ENCODE measurements at regions not wholly inside any gene's neighbourhood (a gene's known extent, or its start where the extent isn't known, plus 50 kb on each side); places are given as distances from the start of the nearest gene placed in this dataset.
"Not testable (repeated sequence)": the region's sequence is repeated elsewhere in the genome, so short reads cannot be mapped to it uniquely, and the experiment has no call there.

DNA sequence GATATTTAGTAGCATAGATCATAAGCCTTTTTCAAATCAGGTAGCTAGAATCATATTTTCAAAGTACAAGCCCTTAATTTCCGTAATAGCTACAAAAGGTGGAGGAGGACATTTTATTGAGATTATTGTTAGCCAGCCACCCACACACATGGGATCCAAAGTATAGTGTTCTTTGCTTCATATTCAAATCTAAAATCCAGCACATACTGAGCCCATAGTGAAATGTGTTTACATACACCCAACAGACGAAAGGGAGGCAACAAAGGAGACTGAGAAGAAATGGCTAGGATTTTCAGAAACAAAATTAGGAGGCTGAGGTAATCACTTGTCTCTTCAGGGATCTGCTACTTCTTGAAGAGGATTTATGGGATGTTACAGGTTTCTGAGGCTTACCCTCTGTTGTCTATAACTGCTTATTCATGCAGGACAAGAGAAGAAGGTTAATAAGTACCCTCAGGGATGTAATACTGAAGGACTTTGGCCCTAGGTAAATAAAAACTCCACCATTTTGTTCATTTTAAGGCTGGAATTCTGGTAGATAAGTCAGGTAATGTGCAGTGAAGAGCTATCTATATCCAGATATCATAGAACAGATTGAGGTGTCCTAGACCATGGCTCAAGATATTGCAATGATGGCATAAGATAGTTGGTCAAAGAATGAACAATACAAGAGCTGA, 182.1 kb downstream of the SPDYE17 start:
- DNase-seq (ENCODE audit: low read depth) = not testable (repeated sequence)

DNA sequence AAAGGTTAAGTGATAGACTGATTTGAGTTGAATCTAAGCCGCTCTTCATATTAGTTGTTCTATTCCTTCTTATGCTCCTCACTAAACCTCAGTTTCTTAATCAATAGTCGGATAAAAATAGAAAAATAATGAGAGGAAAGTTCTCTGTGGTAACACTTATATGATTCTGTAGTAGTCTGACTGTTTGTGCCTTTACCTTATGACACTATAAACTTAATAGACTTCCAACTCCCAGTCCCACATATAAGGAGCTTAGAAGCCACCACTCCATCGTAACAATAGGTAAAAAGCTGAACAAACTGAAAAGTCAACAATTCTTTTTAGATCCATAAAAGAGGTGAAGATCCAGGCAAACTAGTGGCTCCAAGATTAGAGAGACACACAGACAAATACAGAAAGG, 192.3 kb downstream of the SPDYE17 start:
- not testable (repeated sequence) for DNase-seq (ENCODE audit: low read depth)

DNA sequence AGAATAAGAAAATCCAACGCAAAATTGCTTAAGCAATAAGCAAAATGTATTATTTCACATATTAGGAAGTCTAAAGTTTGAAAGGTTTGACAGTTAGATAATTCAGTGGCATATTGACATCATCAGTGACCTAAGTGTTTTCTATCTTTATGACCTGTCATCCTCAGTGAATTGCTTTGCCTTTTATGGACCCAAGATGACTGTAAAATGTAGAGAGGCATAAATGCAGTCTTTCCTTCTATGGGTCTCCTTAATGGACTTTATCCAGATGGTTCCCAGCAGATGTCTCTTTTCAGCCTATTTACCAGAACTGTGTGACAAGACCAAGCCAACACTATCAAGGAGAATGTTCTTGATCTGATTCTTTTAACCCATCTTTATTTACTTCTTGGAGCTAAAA, 192.9 kb downstream of the SPDYE17 start:
- DNase-seq (ENCODE audit: low read depth) = not testable (repeated sequence)

DNA sequence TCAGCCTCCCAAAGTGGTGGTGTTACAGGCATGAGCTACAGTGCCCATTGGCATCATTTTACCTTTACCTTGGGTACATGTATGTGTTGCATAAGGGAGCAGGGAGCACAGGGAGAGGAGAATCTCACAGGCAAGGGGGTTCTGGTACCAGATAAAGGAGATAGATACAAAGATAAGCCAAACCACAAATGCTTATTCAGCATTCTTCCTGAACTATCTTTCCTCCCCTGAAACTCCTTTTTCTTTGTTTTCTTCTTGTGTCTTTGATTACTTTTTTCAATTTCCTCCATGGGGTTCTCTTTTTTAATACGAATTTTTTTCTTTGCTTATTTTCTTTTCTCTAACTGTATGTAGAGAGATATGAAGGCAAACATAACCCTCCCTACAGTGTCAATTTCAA, 193.8 kb downstream of the SPDYE17 start:
- DNase-seq (ENCODE audit: low read depth) = not testable (repeated sequence)

DNA sequence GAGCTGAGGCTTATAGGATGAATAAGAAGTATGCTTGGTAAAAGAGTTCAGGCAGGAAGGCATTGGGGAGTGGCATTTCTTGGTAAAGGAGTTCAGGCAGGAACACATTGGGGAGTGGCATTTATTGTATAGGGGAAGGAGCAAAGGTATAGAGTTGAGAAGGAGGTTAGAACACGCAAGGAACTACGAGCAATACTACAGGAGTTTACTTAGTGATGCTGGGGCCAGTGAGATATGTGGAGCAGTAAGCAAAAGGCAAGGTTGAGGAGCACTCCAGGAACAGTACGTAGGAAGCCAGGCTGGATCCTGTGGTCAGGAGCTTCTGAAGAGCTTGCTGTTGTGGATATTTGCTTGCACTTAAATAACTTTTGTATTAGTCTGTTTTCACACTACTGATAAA, 202.2 kb upstream of the POMZP3 start:
- DNase-seq (ENCODE audit: low read depth) = not testable (repeated sequence)

- DNase-seq (ENCODE audit: low read depth) = not testable (repeated sequence)
These were observed 199.1 kb upstream of the POMZP3 start for GRCh38 chr7:76826181-76826580.

DNA sequence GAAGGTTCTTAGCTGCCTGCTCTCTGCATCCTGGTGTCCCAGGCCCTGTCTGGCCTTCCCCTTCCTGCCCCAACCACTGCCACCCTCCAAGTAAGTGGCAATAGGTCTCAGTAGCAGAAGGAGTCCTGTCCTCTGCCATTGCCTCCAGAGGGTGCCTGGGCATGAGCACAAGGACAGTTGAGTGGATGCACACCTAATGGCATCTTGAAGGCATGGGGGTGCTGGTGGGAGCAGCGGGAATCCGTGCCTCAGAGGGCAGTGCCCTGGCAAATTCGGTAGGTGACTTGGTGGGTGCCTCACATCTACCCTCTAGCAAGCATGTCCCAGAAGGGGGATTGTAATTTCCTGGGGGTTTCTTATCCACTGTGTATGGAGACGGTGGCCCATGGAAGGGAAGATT, 182.8 kb upstream of the POMZP3 start:
- not testable (repeated sequence) for DNase-seq (ENCODE audit: low read depth)

GRCh38 chr7:76807588-76808100, 180.6 kb upstream of the POMZP3 start:
- not testable (repeated sequence) for DNase-seq (ENCODE audit: low read depth)

- peak; percentile 1 for DNase-seq (ENCODE audit: low read depth)
These were observed 179.4 kb upstream of the POMZP3 start for GRCh38 chr7:76806460-76806859.

DNA sequence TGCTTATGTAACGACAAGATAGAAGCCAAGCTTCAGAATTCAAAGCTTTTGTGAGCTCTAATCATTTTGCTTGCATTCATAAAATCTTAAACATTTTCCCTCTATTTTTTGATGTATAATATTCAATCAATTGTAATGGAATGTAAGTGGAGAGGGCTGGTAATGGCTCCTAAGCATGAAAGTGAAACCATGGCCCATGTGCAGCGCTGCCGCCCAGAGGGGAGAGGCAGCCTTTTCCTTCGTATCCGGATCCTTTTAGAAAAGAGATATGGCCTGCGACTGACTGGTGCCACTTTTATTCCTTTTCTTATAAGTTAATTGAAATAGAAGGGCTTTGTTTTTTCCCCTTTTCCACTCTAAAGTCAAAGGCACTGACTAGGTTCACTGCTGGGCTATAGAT, 178.9 kb upstream of the POMZP3 start:
- peak; percentile 24 for DNase-seq (ENCODE audit: low read depth)

DNA sequence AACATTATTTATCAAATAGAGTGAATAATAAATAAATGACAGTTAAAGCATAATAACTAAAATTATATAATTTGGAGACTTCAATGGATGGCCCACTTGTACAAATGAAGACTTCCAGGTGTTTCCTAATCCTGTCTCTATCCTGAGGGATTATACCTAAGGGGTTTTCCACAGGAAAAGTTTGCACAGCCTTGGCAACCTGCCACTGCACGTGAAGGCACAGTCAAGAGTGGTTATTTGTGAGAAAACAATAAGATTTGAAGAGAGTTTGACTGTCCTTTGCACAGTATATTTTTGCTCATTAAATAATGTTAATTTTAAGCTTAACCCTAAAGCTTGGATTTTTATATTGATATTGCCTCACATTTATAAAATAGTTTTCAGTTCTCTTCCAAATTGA, 178.2 kb upstream of the POMZP3 start:
- not testable (repeated sequence) for DNase-seq (ENCODE audit: low read depth)

DNA sequence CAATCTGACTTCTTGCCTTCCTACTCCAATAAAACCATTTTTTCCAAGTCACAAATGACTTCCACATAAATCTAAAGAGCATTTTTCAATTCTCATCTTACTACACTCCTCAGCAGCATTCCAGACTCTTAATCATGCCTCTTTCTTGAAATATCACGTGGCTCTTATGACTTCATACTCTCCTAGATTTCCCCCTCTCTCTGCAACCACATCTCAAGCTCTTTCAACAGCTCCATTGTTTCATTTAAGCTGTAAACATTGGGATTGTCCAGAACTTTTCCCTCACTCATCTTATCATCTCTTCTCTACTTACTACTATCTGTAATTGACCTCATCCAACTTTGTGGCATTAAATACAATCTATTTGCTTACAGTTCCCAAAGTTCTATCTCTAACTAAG, 170.6 kb upstream of the POMZP3 start:
- DNase-seq (ENCODE audit: low read depth) = peak; percentile 0

- DNase-seq (ENCODE audit: low read depth) = not testable (repeated sequence)
These were observed 153.6 kb upstream of the POMZP3 start for GRCh38 chr7:76780693-76781092.

GRCh38 chr7:76774279-76774678, 147.2 kb upstream of the POMZP3 start:
- DNase-seq (ENCODE audit: low read depth) = not testable (repeated sequence)

GRCh38 chr7:76771980-76772379, 144.9 kb upstream of the POMZP3 start:
- not testable (repeated sequence) for DNase-seq (ENCODE audit: low read depth)

GRCh38 chr7:76763977-76764376, 136.9 kb upstream of the POMZP3 start:
- not testable (repeated sequence) for DNase-seq (ENCODE audit: low read depth)

GRCh38 chr7:76760546-76761220, 133.6 kb upstream of the POMZP3 start:
- DNase-seq (ENCODE audit: low read depth) = peak; percentile 20

GRCh38 chr7:76739538-76739937, 112.5 kb upstream of the POMZP3 start:
- DNase-seq (ENCODE audit: low read depth) = not testable (repeated sequence)

DNA sequence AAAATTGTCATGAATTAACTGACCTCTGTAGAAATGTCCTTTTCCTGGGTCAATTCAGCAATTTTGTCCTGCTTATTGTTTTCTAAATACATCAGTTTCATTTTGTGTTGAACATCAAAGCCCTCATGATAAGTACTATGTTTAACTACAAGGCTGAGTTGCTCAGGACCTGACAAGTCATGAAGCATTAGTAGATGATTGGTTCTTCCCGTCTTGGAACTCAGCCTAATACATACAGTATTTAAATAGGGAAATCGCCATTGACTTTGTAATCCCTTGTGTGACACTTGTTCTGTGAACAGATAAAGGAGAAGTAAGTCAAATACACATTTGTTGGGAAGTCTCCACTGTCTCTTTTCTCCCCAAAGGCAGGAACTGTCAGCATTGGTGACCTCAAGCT, 109.6 kb upstream of the POMZP3 start:
- DNase-seq (ENCODE audit: low read depth) = not testable (repeated sequence)

GRCh38 chr7:76736091-76736490, 109.0 kb upstream of the POMZP3 start:
- DNase-seq (ENCODE audit: low read depth) = not testable (repeated sequence)

DNA sequence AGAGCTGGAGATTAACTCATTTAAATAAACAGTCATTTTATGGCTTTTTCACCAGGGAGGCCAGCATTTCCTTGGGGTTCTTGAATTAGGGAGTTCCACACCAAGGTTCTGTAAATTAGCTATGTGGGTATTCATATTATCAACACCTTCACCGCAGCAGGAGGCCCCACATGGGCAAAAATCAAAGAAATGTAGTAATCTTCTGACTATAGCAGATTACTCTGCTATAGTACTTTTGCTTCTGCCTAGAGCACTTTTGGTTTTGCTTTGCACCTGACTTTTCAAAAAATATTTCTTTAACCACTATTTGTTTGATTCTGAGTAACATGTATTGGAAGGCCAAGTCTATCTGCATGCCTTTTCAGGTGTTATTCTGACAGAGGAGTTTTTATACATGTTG, 108.6 kb upstream of the POMZP3 start:
- not testable (repeated sequence) for DNase-seq (ENCODE audit: low read depth)

- DNase-seq (ENCODE audit: low read depth) = not testable (repeated sequence)
These were observed 101.5 kb upstream of the POMZP3 start for GRCh38 chr7:76728571-76728974.

- DNase-seq (ENCODE audit: low read depth) = not testable (repeated sequence)
These were observed 96.8 kb upstream of the POMZP3 start for GRCh38 chr7:76723928-76724327.
